Mammary epithelial cell (primary cell): ENCODE measurements at regions not wholly inside any gene's neighbourhood (a gene's known extent, or its start where the extent isn't known, plus 50 kb on each side); places are given as distances from the start of the nearest gene placed in this dataset.
"Not testable (repeated sequence)": the region's sequence is repeated elsewhere in the genome, so short reads cannot be mapped to it uniquely, and the experiment has no call there.

ENCODE experiments used
- EZH2 ChIP-seq: IDR thresholded peaks from 2 replicates; pipeline ENCODE4 v1.6.1; 2012; ENCODE audit warnings: low read length, inconsistent platforms, borderline replicate concordance
- TF ChIP-seq, protein P1 (sequence below), 2 donors: IDR thresholded peaks in 1 of 2; conservative IDR thresholded peaks in 1 of 2; 2 replicates each; pipeline ENCODE4 v1.5.1; 2011 to 2012; ENCODE audit warnings: inconsistent platforms in 2 of 2, low read length in 2 of 2, mild to moderate bottlenecking in 2 of 2, control low read depth in 1 of 2, low read depth in 1 of 2; ENCODE audit not compliant: insufficient read depth in 1 of 2; ENCODE audit errors: extremely low read depth in 1 of 2

DNA sequence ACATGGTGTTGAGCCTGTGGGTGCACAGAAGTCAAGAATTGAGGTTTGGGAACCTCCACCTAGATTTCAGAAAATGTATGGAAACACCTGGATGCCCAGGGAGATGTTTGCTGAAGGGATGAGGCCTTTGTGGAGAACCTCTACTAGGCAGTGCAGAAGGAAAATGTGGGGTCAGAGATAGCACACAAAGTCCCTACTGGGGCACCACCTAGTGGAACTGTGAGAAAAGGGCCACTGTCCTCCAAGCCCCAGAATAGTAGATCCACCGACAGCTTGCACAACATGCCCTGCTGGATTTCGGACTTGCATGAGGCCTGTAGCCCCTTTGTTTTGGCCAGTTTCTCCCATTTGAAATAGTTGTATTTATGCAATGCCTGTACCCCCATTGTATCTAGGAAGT is 2027.3 kb downstream of the PCDH9 start:
- TF ChIP-seq, protein P1, sequence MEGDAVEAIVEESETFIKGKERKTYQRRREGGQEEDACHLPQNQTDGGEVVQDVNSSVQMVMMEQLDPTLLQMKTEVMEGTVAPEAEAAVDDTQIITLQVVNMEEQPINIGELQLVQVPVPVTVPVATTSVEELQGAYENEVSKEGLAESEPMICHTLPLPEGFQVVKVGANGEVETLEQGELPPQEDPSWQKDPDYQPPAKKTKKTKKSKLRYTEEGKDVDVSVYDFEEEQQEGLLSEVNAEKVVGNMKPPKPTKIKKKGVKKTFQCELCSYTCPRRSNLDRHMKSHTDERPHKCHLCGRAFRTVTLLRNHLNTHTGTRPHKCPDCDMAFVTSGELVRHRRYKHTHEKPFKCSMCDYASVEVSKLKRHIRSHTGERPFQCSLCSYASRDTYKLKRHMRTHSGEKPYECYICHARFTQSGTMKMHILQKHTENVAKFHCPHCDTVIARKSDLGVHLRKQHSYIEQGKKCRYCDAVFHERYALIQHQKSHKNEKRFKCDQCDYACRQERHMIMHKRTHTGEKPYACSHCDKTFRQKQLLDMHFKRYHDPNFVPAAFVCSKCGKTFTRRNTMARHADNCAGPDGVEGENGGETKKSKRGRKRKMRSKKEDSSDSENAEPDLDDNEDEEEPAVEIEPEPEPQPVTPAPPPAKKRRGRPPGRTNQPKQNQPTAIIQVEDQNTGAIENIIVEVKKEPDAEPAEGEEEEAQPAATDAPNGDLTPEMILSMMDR (conservative IDR thresholded peaks at IDR 0.05 in 1 of 2, IDR thresholded peaks at IDR 0.05 in 1 of 2; ENCODE audit: extremely low read depth in 1 of 2, insufficient read depth in 1 of 2, low read depth in 1 of 2, low read length in 2 of 2) = not testable (repeated sequence)
- not testable (repeated sequence) for TF ChIP-seq EZH2
